NB4 (cell line): ENCODE measurements at regions not wholly inside any gene's neighbourhood (a gene's known extent, or its start where the extent isn't known, plus 50 kb on each side); places are given as distances from the start of the nearest gene placed in this dataset.

Source experiments
- DNase-seq: peaks from one replicate; pipeline ENCODE4 v3.0.0; 2010; ENCODE audit warnings: low read depth
- H3K4me3 ChIP-seq: one replicate; pipeline ENCODE4 v1.5.1; 2011; ENCODE audit warnings: mild to moderate bottlenecking, low read depth, low read length, moderate library complexity
- MYC ChIP-seq: IDR thresholded peaks from 2 replicates; pipeline ENCODE4 v1.6.1; 2011; ENCODE audit warnings: low read depth, low read length
- POLR2A ChIP-seq: IDR thresholded peaks from 2 replicates; pipeline ENCODE4 v1.6.1; 2011; ENCODE audit warnings: mild to moderate bottlenecking; ENCODE audit not compliant: insufficient read length; ENCODE audit errors: extremely low read depth
- TF ChIP-seq, protein P1 (sequence below): IDR thresholded peaks from 2 replicates; pipeline ENCODE4 v1.6.1; 2011; ENCODE audit warnings: low read depth, low read length
- TF ChIP-seq, protein P2 (sequence below): IDR thresholded peaks from one replicate; pipeline ENCODE4 v1.5.1; 2012; ENCODE audit warnings: low read depth, low read length

DNA sequence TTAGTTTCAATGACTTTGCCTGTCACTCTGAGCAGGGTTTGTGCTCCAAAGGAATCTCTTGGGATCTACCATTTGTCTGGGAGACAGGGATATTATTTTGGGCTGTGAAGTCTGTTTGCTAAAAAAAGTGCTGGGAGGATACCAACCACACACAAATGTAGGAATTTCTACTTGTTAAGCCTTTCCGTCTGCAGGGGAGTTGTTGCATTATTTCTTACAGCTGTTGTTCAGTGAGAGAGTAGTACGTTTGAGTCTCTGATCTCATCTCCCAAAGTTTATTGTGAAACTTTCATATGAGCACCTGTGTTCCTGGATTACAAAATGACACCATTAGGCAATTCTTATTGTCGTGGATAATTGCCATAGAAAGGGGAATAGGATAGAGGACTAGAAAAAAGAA lies 78.3 kb upstream of the SEMA6A start:
- no peak for DNase-seq
- TF ChIP-seq, protein P1, sequence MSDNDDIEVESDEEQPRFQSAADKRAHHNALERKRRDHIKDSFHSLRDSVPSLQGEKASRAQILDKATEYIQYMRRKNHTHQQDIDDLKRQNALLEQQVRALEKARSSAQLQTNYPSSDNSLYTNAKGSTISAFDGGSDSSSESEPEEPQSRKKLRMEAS, result no peak
- TF ChIP-seq, protein P2, sequence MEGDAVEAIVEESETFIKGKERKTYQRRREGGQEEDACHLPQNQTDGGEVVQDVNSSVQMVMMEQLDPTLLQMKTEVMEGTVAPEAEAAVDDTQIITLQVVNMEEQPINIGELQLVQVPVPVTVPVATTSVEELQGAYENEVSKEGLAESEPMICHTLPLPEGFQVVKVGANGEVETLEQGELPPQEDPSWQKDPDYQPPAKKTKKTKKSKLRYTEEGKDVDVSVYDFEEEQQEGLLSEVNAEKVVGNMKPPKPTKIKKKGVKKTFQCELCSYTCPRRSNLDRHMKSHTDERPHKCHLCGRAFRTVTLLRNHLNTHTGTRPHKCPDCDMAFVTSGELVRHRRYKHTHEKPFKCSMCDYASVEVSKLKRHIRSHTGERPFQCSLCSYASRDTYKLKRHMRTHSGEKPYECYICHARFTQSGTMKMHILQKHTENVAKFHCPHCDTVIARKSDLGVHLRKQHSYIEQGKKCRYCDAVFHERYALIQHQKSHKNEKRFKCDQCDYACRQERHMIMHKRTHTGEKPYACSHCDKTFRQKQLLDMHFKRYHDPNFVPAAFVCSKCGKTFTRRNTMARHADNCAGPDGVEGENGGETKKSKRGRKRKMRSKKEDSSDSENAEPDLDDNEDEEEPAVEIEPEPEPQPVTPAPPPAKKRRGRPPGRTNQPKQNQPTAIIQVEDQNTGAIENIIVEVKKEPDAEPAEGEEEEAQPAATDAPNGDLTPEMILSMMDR, result no peak
- TF ChIP-seq POLR2A (no peak), MYC (no peak)
- H3K4me3 ChIP-seq, result no peak overlapping the region

DNA sequence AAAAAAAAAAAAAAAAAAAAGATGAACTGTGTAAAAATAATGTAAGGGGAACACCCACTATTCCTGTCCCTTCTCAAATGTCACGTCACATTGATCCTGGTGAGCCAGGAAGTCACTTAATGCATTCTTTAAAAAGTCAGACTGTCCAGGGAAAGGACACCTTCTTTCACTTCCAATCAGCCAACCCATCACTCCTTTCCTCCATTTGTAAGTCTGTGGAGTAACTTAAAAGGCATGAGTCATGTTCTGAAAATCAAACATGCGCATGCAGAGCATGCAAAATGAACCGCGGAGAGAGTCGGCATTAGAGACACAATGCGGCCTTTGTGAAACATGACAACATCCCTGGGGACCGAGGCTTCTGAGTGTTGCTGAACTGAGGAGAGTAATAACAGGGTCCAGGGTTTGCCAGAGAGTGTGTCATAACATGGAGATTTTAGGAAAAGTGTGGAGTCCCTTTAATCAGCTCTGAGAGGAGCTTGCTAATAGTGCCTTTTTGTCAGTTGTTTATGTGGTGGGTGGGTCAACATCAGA lies 77.6 kb upstream of the SEMA6A start:
- no peak overlapping the region for H3K4me3 ChIP-seq
- DNase-seq, result peak; percentile 2

DNA sequence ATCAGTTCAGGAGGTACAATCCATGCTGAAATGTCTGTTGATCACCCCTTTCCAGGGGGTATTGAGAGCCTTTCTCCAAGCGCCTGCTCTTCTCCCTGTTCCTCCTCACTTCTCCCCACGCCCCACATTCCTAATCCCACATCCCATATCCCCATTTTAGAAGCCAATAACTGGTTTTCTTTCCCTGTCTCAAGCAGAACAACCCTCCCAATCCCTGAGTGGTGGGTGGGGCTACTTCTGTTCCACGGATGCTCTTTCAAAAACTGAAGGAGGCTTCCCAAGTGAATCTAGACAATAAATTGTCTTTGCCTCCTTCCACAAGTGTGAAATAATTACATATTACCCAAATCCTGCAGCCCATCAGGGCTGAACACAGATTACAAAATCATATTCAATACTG lies 77.0 kb upstream of the SEMA6A start:
- no peak for DNase-seq
- TF ChIP-seq POLR2A (no peak), MYC (no peak)
- TF ChIP-seq, protein P2, result no peak
- TF ChIP-seq, protein P1, result no peak
- H3K4me3 ChIP-seq, result no peak overlapping the region

More for the DNA sequence above, 77.6 kb upstream of the SEMA6A start:
- no peak for TF ChIP-seq MYC
- TF ChIP-seq POLR2A, result no peak
- TF ChIP-seq, protein P1, result no peak
- TF ChIP-seq, protein P2, result no peak

DNA sequence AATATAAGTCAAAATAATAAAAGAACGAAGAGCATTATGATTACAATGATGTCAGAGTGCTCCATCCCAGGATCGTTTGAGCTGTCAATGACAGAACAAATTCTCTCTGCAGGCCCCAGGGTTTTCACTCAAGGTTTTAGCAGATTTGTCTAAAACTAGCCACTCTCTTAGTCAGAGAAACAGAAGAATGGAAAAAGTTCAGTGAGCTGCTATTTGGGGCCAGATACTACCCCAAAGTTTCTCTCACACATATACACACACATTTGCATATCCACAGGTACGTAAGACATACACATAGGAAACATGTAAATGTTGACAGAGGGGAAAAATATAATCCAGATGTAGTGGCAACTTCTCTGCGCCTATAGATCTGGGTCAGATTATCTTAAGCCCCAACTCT lies 76.3 kb upstream of the SEMA6A start:
- DNase-seq, result no peak
- no peak for TF ChIP-seq MYC
- TF ChIP-seq, protein P2, result no peak
- TF ChIP-seq, protein P1, result no peak
- no peak for TF ChIP-seq POLR2A
- H3K4me3 ChIP-seq, result no peak overlapping the region

DNA sequence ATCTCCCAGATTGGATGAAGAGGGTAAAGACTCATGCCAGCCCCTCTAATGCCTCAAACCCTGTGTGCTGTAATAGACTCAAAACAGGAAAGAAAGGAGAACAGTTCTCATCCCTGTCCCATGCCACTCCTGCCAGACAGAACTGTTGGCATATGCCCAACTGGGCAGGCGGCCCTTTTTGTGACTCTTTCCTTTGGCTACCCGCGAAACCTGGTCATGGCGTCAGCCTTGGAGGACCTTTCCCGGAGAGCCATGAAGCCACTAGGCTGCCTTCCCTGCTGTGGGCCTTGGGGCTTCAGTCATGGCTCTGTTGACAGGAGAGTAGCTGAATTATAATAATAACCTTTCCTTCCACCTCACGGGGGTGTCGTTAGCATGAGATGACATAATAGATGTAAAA lies 75.9 kb upstream of the SEMA6A start:
- no peak for TF ChIP-seq MYC
- no peak for TF ChIP-seq POLR2A
- TF ChIP-seq, protein P1, result no peak
- TF ChIP-seq, protein P2, result no peak
- no peak for DNase-seq

DNA sequence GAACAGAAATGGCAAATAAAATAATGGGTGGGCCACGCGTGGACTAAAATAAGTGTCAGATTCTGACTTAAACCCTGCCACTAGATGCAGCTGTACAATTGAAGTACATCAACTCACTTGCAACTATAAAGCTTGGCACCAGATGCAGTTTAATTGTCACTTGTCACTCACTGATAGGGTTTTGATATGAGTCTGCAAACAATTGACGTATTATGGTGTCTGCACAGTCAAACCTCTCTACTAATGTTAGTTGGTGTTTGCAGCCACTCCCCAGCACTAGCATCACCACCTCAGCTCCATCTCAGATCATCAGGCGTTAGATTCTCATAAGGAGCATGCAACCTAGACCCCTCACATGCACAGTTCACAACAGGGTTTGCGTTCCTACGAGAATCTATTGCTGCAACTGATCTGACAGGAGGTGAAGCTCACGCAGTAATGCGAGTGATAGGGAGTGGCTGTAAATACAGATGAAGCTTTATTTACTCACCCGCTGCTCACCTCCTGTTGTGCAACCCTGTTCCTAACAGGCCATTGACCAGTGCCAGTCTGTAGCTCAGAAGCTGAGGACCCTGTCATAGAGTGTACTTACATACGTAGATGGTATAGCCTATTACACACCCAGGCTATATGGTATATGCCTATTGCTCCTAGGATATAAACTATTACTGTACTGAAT lies 72.1 kb upstream of the SEMA6A start:
- H3K4me3 ChIP-seq, result no peak overlapping the region
- TF ChIP-seq, protein P2, result no peak
- TF ChIP-seq, protein P1, result no peak
- TF ChIP-seq POLR2A, result no peak
- no peak for TF ChIP-seq MYC
- DNase-seq, result no peak

More for the DNA sequence above, 75.9 kb upstream of the SEMA6A start:
- no peak overlapping the region for H3K4me3 ChIP-seq
